Naive thymus-derived CD4-positive, alpha-beta T cell (primary cell): ENCODE measurements at regions not wholly inside any gene's neighbourhood (a gene's known extent, or its start where the extent isn't known, plus 50 kb on each side); places are given as distances from the start of the nearest gene placed in this dataset.

Experiments
- ATAC-seq: fragments of 150-1000 bp; cut with Tn5 transposase; 2 replicates; pipeline ENCODE4 v1.10.0; 2021; ENCODE audit warnings: mild to moderate bottlenecking, moderate library complexity
- CTCF ChIA-PET: fragments of 350-600 bp; sonication (Branson Sonifier 250); formaldehyde crosslinking; loops from one replicate; lab custom pipeline; 2021; ENCODE audit warnings: antibody characterized with exemption; lab: Charles Lee
- POLR2A ChIA-PET: fragments of 350-600 bp; sonication (Branson Sonifier 250); formaldehyde crosslinking; loops from one replicate; lab custom pipeline; 2021; ENCODE audit warnings: antibody characterized with exemption, inconsistent platforms; lab: Charles Lee
- DNase-seq, 9 donors: peaks; one replicate each; pipeline versions ENCODE4 v3.0.0 to v3.0.0-alpha.2; 2020 to 2022; ENCODE audit warnings: mixed read lengths in 1 of 9
- H3K27ac ChIP-seq: one replicate; pipeline ENCODE4 v1.7.0; 2013; ENCODE audit warnings: mild to moderate bottlenecking, low read depth, low read length, moderate library complexity
- H3K27me3 ChIP-seq, 2 donors: one replicate each; pipeline ENCODE4 v1.7.0; 2013; ENCODE audit warnings: low read length in 2 of 2, mild to moderate bottlenecking in 2 of 2, moderate library complexity in 2 of 2; ENCODE audit not compliant: control insufficient read depth in 2 of 2, insufficient read depth in 2 of 2
- H3K36me3 ChIP-seq, 3 experiments: 1 replicate in 2 of 3; 2 replicates in 1 of 3; pipeline ENCODE4 v1.7.0; 2013; ENCODE audit warnings: low read length in 3 of 3, mild to moderate bottlenecking in 3 of 3, moderate library complexity in 1 of 3; ENCODE audit not compliant: insufficient read depth in 3 of 3, control insufficient read depth in 2 of 3
- H3K4me1 ChIP-seq, 2 donors: one replicate each; pipeline ENCODE4 v1.7.0; 2013; ENCODE audit warnings: low read length in 2 of 2, mild to moderate bottlenecking in 2 of 2, moderate library complexity in 1 of 2; ENCODE audit not compliant: control insufficient read depth in 2 of 2, insufficient read depth in 2 of 2
- H3K4me3 ChIP-seq: 2 replicates; pipeline ENCODE4 v1.7.0; 2013; ENCODE audit warnings: mild to moderate bottlenecking, low read length
- H3K9me3 ChIP-seq, 3 experiments: 1 replicate in 2 of 3; 2 replicates in 1 of 3; pipeline ENCODE4 v1.7.0; 2013; ENCODE audit warnings: low read length in 3 of 3; ENCODE audit not compliant: control insufficient read depth in 2 of 3
- H3K27ac Mint-ChIP-seq, 9 donors: one replicate each; pipeline ENCODE4 v1.8.0; 2020 to 2022; ENCODE audit warnings: mixed read lengths in 9 of 9, mild to moderate bottlenecking in 8 of 9, moderate library complexity in 5 of 9, inconsistent platforms in 2 of 9
- H3K27me3 Mint-ChIP-seq, 5 donors: one replicate each; pipeline ENCODE4 v1.8.0; 2021 to 2022; ENCODE audit warnings: mixed read lengths in 5 of 5, mild to moderate bottlenecking in 1 of 5
- H3K36me3 Mint-ChIP-seq, 5 donors: one replicate each; pipeline ENCODE4 v1.8.0; 2020 to 2022; ENCODE audit warnings: mixed read lengths in 5 of 5, mild to moderate bottlenecking in 3 of 5, inconsistent platforms in 1 of 5
- H3K4me1 Mint-ChIP-seq, 7 donors: one replicate each; pipeline ENCODE4 v1.8.0; 2020 to 2022; ENCODE audit warnings: mixed read lengths in 7 of 7, mild to moderate bottlenecking in 3 of 7, inconsistent platforms in 1 of 7
- H3K4me3 Mint-ChIP-seq, 10 donors: one replicate each; pipeline ENCODE4 v1.8.0; 2020 to 2022; ENCODE audit warnings: mild to moderate bottlenecking in 10 of 10, mixed read lengths in 10 of 10, moderate library complexity in 6 of 10, inconsistent platforms in 2 of 10
- H3K9me3 Mint-ChIP-seq, 11 donors: one replicate each; pipeline ENCODE4 v1.8.0; 2020 to 2022; ENCODE audit warnings: mixed read lengths in 11 of 11, mild to moderate bottlenecking in 4 of 11, inconsistent platforms in 1 of 11, moderate library complexity in 1 of 11
- intact Hi-C, 2 donors: fragments of 100-400 bp; cut with micrococcal nuclease; formaldehyde crosslinking; loops; one replicate each; pipeline ENCODE4 v1.15.1; 2023

DNA sequence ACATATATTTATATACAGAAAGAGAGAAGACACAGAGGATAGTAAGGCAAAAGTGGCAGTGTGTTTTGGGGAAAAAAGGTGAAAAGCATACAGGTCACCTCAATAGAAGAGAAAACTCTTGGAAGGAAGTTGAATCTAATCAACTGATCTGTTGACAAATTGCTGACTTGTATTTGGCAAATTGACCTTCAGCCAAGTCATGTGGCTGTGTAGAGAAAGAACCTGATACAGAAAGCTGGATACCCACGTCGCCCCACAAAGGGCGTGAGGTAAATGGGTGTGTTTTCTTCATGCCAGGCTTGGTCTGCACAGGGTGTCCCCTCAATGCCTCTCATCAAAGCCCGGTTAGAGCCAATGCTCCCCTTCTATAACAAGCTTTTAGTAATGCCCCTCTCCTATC, 230.0 kb upstream of the KLHL29 start:
- Mint-ChIP-seq H3K9me3 (peaks cover 0 to 5% (median 0%) of the 10 kb centered on the region in 11 donors), H3K4me3 (no peak overlapping the region), H3K4me1 (no peaks in the 10 kb centered on the region), H3K27ac (no peak overlapping the region), H3K36me3 (no peaks in the 10 kb centered on the region), H3K27me3 (peaks cover 0 to 21% (median 7%) of the 10 kb centered on the region in 5 donors)
- Histone ChIP-seq H3K36me3 (no peaks in the 10 kb centered on the region), H3K4me1 (no peaks in the 10 kb centered on the region), H3K4me3 (no peak overlapping the region), H3K27me3 (no peaks in the 10 kb centered on the region), H3K27ac (no peak overlapping the region), H3K9me3 (no peaks in the 10 kb centered on the region)
- no peak for DNase-seq
- ChIA-PET POLR2A (no interaction called here), CTCF (no interaction called here)
- intact Hi-C loops = no loop called here
- no peak for ATAC-seq

DNA sequence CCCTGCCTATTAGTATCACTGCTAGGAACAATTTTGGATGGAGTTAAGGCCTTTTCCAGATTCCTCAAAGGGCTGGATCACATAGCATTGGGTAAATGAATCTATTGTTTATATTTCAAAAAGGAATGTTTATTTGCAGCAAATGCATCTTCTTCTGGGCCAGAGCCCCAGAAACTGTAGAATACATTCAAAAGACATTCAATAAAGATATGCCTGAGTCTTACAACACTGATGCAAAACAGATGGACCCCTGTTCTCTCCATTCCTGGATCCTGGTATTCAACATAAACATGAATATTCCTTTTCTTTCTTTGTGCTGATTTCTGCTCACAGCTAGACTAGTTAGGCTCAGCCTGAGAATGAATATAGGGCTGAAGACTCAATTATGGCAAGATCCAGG, 227.2 kb upstream of the KLHL29 start:
- Mint-ChIP-seq H3K4me3 (no peak overlapping the region), H3K36me3 (no peaks in the 10 kb centered on the region), H3K27ac (no peak overlapping the region), H3K4me1 (no peaks in the 10 kb centered on the region), H3K27me3 (peaks cover 0 to 12% (median 0%) of the 10 kb centered on the region in 5 donors), H3K9me3 (peaks cover 0 to 1% (median 0%) of the 10 kb centered on the region in 11 donors)
- POLR2A ChIA-PET = no interaction called here
- DNase-seq (no peak), ATAC-seq (no peak)
- H3K4me1 ChIP-seq = no peaks in the 10 kb centered on the region
- no peak overlapping the region for H3K4me3 ChIP-seq
- H3K9me3 ChIP-seq = no peaks in the 10 kb centered on the region
- H3K27ac ChIP-seq = no peak overlapping the region
- no peaks in the 10 kb centered on the region for H3K36me3 ChIP-seq
- CTCF ChIA-PET = no interaction called here
- H3K27me3 ChIP-seq = no peaks in the 10 kb centered on the region
- intact Hi-C loops = no loop called here

DNA sequence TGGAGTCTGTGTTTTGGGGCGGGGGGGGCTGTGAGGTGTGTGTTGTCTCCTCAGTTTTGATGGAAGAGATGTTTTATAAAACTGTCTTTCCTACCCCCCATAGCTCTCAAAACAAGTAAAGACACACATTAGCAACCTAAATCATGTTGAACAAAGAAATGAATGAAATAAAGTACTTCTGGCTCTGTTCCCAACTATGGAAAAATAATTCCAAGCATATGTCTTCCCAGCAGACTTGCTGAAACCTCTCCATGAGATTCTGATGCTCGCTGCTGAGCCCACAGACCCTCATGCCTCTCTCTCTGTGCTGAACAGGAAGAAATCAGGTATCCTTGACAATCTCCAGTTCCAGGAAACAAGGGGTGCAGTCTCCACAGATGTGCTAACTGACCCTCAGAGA, 226.7 kb upstream of the KLHL29 start:
- ChIA-PET POLR2A (no interaction called here), CTCF (no interaction called here)
- intact Hi-C loops = no loop called here
- Mint-ChIP-seq H3K9me3 (peaks cover 0 to 1% (median 0%) of the 10 kb centered on the region in 11 donors), H3K4me1 (no peaks in the 10 kb centered on the region), H3K36me3 (no peaks in the 10 kb centered on the region), H3K4me3 (no peak overlapping the region), H3K27ac (no peak overlapping the region), H3K27me3 (peaks cover 0 to 12% (median 0%) of the 10 kb centered on the region in 5 donors)
- no peaks in the 10 kb centered on the region for H3K36me3 ChIP-seq
- no peak overlapping the region for H3K27ac ChIP-seq
- H3K4me1 ChIP-seq = no peaks in the 10 kb centered on the region
- ATAC-seq (no peak), DNase-seq (no peak)
- no peaks in the 10 kb centered on the region for H3K27me3 ChIP-seq
- no peaks in the 10 kb centered on the region for H3K9me3 ChIP-seq
- no peak overlapping the region for H3K4me3 ChIP-seq

DNA sequence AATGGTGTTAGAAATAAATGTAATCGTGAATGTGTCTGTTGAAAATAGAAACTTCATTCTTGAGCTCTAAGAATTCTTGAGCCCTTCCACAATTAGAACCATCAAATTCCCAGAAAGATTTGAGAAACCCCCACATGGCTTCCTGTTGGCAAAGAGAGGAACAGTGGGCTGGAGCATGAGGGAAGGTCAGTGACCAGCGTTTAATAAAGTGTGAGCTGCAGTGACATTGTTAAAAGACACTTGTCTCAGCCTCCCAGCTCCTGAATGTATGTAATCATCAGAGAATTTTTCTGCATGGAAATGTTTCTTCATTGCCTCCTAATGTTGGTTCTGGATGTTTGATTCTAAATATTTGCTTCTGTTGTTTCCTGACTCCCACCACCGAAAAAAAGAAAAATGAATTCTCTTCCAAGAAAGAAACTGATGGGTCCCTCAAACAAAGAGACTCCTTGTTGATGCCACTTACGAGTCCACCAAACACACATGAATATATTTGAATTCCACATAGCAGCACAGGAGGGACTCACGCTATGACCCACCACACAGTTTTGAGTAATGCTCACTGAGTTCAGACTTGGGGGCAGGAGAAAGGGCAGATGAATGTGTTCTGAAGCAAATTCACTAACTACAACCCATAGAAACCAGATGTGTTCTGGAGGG, 225.1 kb upstream of the KLHL29 start:
- Mint-ChIP-seq H3K4me1 (no peaks in the 10 kb centered on the region), H3K9me3 (no peaks in the 10 kb centered on the region), H3K27ac (no peak overlapping the region), H3K36me3 (no peaks in the 10 kb centered on the region), H3K4me3 (no peak overlapping the region), H3K27me3 (peaks cover 0 to 12% (median 3%) of the 10 kb centered on the region in 5 donors)
- POLR2A ChIA-PET = no interaction called here
- Histone ChIP-seq H3K27me3 (no peaks in the 10 kb centered on the region), H3K27ac (no peak overlapping the region), H3K36me3 (no peaks in the 10 kb centered on the region), H3K9me3 (no peaks in the 10 kb centered on the region), H3K4me3 (no peak overlapping the region), H3K4me1 (no peaks in the 10 kb centered on the region)
- ATAC-seq (no peak), DNase-seq (no peak)
- CTCF ChIA-PET = no interaction called here
- intact Hi-C loops = no loop called here

DNA sequence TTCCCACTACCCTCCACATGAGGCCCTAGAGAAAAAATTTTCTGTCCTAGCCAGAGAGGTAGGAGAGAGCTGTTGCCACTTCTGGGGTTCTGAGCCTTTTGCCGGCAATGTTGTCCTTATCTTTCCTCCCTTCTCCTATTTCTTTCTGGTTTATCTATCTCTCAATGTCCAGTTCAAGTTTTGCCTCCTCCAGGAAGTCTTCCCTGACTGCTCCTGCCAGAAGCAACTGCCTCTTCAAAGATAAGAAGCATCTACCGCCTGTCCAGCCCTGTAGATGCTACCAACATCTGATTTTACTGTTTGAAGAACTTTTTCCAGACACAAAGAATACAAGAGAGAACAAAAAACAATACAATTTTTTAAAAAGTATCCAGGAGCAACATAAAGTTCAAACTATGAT, 220.8 kb upstream of the KLHL29 start:
- Histone ChIP-seq H3K4me1 (no peaks in the 10 kb centered on the region), H3K4me3 (no peak overlapping the region), H3K9me3 (no peaks in the 10 kb centered on the region), H3K27me3 (no peaks in the 10 kb centered on the region), H3K36me3 (no peaks in the 10 kb centered on the region), H3K27ac (no peak overlapping the region)
- Mint-ChIP-seq H3K27me3 (peaks cover 0 to 30% (median 12%) of the 10 kb centered on the region in 5 donors), H3K9me3 (peaks cover 0 to 1% (median 0%) of the 10 kb centered on the region in 11 donors), H3K4me3 (no peak overlapping the region), H3K36me3 (no peaks in the 10 kb centered on the region), H3K4me1 (no peaks in the 10 kb centered on the region), H3K27ac (no peak overlapping the region)
- DNase-seq (no peak), ATAC-seq (no peak)
- intact Hi-C loops = no loop called here
- ChIA-PET CTCF (no interaction called here), POLR2A (no interaction called here)

DNA sequence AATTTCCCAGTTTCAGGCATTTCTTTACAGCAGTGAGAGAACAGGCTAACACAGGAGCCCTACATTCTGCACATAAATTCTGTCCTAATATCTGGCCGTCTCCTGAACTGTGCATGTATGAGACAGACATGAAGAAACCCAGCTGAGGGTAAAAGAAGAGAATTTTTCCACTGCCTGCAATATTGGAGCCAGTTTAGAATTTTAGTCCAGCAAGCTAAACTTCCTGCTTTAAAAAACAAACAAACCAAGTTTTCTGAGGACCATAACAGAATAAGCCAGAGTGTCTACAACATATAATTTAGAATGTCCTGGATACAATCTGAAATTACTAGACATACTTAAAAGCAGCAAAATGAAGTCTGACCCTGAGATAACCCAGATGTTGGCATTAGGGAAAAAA, 215.1 kb upstream of the KLHL29 start:
- Histone ChIP-seq H3K27me3 (no peaks in the 10 kb centered on the region), H3K27ac (no peak overlapping the region), H3K36me3 (no peaks in the 10 kb centered on the region), H3K4me1 (no peaks in the 10 kb centered on the region), H3K9me3 (no peaks in the 10 kb centered on the region), H3K4me3 (no peak overlapping the region)
- POLR2A ChIA-PET = no interaction called here
- H3K27me3 Mint-ChIP-seq = peaks cover 0 to 37% (median 14%) of the 10 kb centered on the region in 5 donors
- intact Hi-C loops = no loop called here
- H3K4me1 Mint-ChIP-seq = no peaks in the 10 kb centered on the region
- no peak overlapping the region for H3K4me3 Mint-ChIP-seq
- no peak overlapping the region for H3K27ac Mint-ChIP-seq
- DNase-seq (no peak), ATAC-seq (no peak)
- peaks cover 0 to 7% (median 0%) of the 10 kb centered on the region in 11 donors for H3K9me3 Mint-ChIP-seq
- CTCF ChIA-PET = no interaction called here
- H3K36me3 Mint-ChIP-seq = no peaks in the 10 kb centered on the region

DNA sequence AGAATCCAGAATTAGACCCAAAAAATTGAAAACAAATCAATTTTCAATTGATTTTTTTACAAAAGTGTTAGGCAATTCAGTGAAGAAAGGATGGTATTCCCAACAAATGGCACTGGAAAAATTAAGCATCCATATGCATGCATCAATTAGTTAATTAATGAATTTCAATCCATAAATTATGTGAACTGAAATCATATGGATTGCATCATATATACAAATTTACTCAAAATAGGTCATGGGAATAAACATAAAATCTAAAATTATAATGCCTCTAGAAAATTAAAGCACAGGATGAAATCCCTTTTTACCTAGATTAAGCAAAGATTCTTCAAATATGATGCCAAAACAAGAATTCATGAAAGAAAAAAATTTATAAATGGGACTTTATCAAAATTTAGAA, 213.9 kb upstream of the KLHL29 start:
- ATAC-seq (no peak), DNase-seq (no peak)
- Histone ChIP-seq H3K9me3 (no peaks in the 10 kb centered on the region), H3K27me3 (no peaks in the 10 kb centered on the region), H3K36me3 (no peaks in the 10 kb centered on the region), H3K4me3 (no peak overlapping the region), H3K4me1 (no peaks in the 10 kb centered on the region), H3K27ac (no peak overlapping the region)
- no peaks in the 10 kb centered on the region for H3K36me3 Mint-ChIP-seq
- intact Hi-C loops = no loop called here
- peaks cover 0 to 30% (median 4%) of the 10 kb centered on the region in 5 donors for H3K27me3 Mint-ChIP-seq
- POLR2A ChIA-PET = no interaction called here
- H3K4me3 Mint-ChIP-seq = no peak overlapping the region
- CTCF ChIA-PET = no interaction called here
- peaks cover 0 to 7% (median 0%) of the 10 kb centered on the region in 11 donors for H3K9me3 Mint-ChIP-seq
- H3K4me1 Mint-ChIP-seq = no peaks in the 10 kb centered on the region
- H3K27ac Mint-ChIP-seq = no peak overlapping the region
